NCI-H526 treated with DMSO at 0.1 percent for 48 hours (cell line): ENCODE measurements at regions not wholly inside any gene's neighbourhood (a gene's known extent, or its start where the extent isn't known, plus 50 kb on each side); places are given as distances from the start of the nearest gene placed in this dataset.
"Not testable (repeated sequence)": the region's sequence is repeated elsewhere in the genome, so short reads cannot be mapped to it uniquely, and the experiment has no call there.

Source experiments
- DNase-seq: peaks from one replicate; lab custom pipeline; 2025; lab: John Stamatoyannopoulos, UW

- not testable (repeated sequence) for DNase-seq
These were observed 53.1 kb upstream of the HUNK start for GRCh38 chr21:31819692-31820091.

- not testable (repeated sequence) for DNase-seq
These were observed 58.5 kb upstream of the HUNK start for GRCh38 chr21:31814356-31814755.

GRCh38 chr21:31813862-31814261 lies 59.0 kb upstream of the HUNK start:
- DNase-seq = no peak

GRCh38 chr21:31804008-31804394 lies 68.8 kb upstream of the HUNK start:
- DNase-seq = no peak

- DNase-seq = no peak
These were observed 69.5 kb upstream of the HUNK start for GRCh38 chr21:31803039-31804007.

- DNase-seq = no peak
These were observed 70.4 kb upstream of the SCAF4 start for GRCh38 chr21:31802331-31802730.

- no peak for DNase-seq
These were observed 69.8 kb upstream of the SCAF4 start for GRCh38 chr21:31801551-31802219.

- no peak for DNase-seq
These were observed 67.2 kb upstream of the SCAF4 start for GRCh38 chr21:31798842-31799704.

- no peak for DNase-seq
These were observed 64.1 kb upstream of the SCAF4 start for GRCh38 chr21:31795992-31796391.

GRCh38 chr21:31790420-31790819 lies 58.5 kb upstream of the SCAF4 start:
- not testable (repeated sequence) for DNase-seq

GRCh38 chr21:31788581-31788980 lies 56.7 kb upstream of the SCAF4 start:
- DNase-seq = no peak

GRCh38 chr21:31787691-31788090 lies 55.8 kb upstream of the SCAF4 start:
- DNase-seq = not testable (repeated sequence)

- DNase-seq = no peak
These were observed 54.4 kb upstream of the SCAF4 start for GRCh38 chr21:31786164-31786920.

- DNase-seq = peak; percentile 47
These were observed 53.6 kb upstream of the SCAF4 start for GRCh38 chr21:31785237-31786163.

- DNase-seq = no peak
These were observed 49.8 kb upstream of the SCAF4 start for GRCh38 chr21:31781737-31782136.
